22Rv1 (cell line): ENCODE measurements at regions not wholly inside any gene's neighbourhood (a gene's known extent, or its start where the extent isn't known, plus 50 kb on each side); places are given as distances from the start of the nearest gene placed in this dataset.

Experiments used
- ZFX ChIP-seq: fragments of 450-650 bp; IDR thresholded peaks from 2 replicates; pipeline ENCODE4 v1.6.1; 2017; ENCODE audit warnings: antibody characterized with exemption, borderline replicate concordance
- TF ChIP-seq, protein P1 (sequence below): fragments of 450-650 bp; IDR thresholded peaks from 2 replicates; pipeline ENCODE4 v1.5.1; 2017; ENCODE audit warnings: mild to moderate bottlenecking

DNA sequence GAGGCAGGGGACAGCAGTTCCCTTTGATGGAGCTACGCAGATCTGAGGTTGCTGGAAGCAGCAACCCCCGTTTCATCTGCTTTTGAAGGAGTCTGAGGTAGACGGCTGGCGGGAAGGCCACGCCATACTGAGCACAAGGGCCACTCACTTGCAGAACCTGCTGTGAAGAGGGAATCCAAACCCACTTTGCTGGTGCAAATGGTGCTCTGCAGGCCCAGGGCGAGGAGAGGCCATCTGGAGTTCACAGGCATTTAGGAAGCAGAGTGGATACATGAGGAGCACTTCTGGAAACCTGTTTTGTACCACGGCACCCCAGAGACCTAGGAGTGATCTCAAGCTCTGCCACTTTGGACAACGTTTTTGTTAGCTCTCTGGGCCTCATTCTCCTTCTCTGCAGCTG is 227.8 kb downstream of the UQCRFS1 start:
- TF ChIP-seq, protein P1, sequence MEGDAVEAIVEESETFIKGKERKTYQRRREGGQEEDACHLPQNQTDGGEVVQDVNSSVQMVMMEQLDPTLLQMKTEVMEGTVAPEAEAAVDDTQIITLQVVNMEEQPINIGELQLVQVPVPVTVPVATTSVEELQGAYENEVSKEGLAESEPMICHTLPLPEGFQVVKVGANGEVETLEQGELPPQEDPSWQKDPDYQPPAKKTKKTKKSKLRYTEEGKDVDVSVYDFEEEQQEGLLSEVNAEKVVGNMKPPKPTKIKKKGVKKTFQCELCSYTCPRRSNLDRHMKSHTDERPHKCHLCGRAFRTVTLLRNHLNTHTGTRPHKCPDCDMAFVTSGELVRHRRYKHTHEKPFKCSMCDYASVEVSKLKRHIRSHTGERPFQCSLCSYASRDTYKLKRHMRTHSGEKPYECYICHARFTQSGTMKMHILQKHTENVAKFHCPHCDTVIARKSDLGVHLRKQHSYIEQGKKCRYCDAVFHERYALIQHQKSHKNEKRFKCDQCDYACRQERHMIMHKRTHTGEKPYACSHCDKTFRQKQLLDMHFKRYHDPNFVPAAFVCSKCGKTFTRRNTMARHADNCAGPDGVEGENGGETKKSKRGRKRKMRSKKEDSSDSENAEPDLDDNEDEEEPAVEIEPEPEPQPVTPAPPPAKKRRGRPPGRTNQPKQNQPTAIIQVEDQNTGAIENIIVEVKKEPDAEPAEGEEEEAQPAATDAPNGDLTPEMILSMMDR: no peak
- no peak for TF ChIP-seq ZFX
